ENCODE measurements at regions not wholly inside any gene's neighbourhood (a gene's known extent, or its start where the extent isn't known, plus 50 kb on each side); places are given as distances from the start of the nearest gene placed in this dataset.

DNA sequence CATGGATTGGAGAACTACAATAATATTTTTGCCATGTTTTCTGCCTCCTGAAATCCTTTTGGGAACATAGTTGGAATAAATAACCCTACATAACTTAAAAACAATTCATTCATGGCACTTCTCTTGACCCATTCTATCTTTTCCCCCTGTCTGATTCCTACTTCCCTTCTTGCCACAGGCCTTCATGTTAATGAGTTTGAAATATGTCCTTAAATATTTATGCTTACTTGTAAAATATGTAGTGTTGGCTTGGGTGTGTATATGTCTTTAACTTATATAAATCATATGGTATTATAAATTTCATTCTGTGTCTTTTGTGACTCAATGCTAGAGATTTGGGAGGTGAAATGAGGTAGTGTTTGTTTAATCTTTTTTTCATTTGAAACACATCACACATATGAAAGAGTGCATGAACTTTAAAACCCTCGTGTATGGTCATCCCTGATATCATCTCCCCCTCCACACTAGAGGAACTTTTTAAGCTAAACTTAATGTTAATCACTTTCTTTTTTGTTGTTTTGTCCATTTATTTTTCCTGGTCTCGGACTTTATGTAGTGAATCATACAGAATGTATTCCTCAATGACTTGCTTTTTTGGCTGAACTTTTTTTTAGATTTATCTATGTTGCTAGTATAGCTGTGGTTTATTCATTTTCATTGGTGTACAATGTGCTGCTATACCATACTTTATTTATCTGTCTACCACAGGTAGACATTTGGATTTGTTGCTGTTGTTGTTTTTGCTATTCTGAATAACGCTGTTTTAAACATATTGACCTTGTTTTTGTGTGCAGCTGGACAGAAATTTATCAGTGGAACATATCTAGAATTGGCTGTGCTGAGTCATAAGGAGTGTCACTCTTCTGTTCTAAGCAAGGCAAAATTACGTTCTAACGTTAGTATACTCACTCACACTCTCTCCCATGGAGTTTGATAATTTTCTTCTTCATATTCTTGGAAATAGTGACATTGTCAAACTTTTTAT lies 441.6 kb downstream of the PLPP3 start:
- no peak overlapping the region for H3K4me3 ChIP-seq (ENCODE audit: insufficient read depth, low read depth, low read length)
- no peaks in the 10 kb centered on the region for H3K27me3 ChIP-seq (ENCODE audit: control insufficient read depth, insufficient read depth, low read length, poor library complexity, severe bottlenecking)
- no peaks in the 10 kb centered on the region for H3K4me1 ChIP-seq (ENCODE audit: control insufficient read depth, insufficient read depth, low read length)
- no peaks in the 10 kb centered on the region for H3K36me3 ChIP-seq (ENCODE audit: control insufficient read depth, insufficient read depth, low read length)
- H3K27ac ChIP-seq (ENCODE audit: insufficient read depth, low read depth, low read length, poor library complexity, severe bottlenecking) = no peak overlapping the region
- whole genome bisulfite sequencing, 2 experiments = 76 to 97% methylated on average over 3 to 5 of the region's 5 CpGs
- no peaks in the 10 kb centered on the region for H3K9me3 ChIP-seq (ENCODE audit: control insufficient read depth, low read length)

DNA sequence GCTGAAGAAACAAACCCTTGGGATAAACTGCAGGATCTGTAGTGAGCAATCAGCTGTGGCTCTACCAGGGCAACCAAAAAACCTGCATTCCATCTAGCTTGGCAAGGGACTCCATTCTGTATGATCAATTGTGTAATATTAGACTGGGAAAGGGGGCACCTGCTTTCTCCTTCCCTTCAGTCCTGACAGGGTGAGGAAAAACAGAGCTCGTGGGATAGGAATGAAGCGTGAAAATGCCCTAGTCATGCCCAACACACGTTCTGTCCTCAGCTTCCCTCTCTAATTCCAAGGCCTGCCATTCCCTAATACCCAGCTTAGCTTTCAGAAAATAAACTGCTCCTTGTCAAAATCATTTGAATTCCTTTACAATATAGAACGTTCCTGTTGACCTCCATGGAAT lies 442.3 kb downstream of the PLPP3 start:
- no peaks in the 10 kb centered on the region for H3K36me3 ChIP-seq (ENCODE audit: control insufficient read depth, insufficient read depth, low read length)
- WGBS, 2 experiments = 91% methylated on average over 4 of the region's 4 CpGs

DNA sequence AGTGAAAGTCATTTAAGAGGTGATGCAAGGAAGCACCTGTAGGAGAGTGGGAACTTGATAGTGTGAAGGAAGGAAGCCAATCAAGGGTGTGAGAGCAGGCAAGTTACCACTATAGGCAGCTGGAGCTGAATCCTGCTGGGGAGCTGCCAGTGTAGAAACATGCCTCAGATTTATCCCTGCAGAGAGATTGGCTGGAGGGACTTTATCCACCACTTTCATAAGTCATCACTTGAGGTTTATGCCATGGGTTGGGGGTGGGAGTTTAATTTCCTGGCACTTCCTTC lies 443.6 kb downstream of the PLPP3 start:
- no peaks in the 10 kb centered on the region for H3K9me3 ChIP-seq (ENCODE audit: control insufficient read depth, low read length)
- no peaks in the 10 kb centered on the region for H3K27me3 ChIP-seq (ENCODE audit: control insufficient read depth, insufficient read depth, low read length, poor library complexity, severe bottlenecking)
- H3K27ac ChIP-seq (ENCODE audit: insufficient read depth, low read depth, low read length, poor library complexity, severe bottlenecking) = no peak overlapping the region
- no peaks in the 10 kb centered on the region for H3K4me1 ChIP-seq (ENCODE audit: control insufficient read depth, insufficient read depth, low read length)
- no peaks in the 10 kb centered on the region for H3K36me3 ChIP-seq (ENCODE audit: control insufficient read depth, insufficient read depth, low read length)
- no peak overlapping the region for H3K4me3 ChIP-seq (ENCODE audit: insufficient read depth, low read depth, low read length)

More for the DNA sequence above, 442.3 kb downstream of the PLPP3 start:
- Histone ChIP-seq H3K27ac (ENCODE audit: insufficient read depth, low read depth, low read length, poor library complexity, severe bottlenecking) (no peak overlapping the region), H3K4me3 (ENCODE audit: insufficient read depth, low read depth, low read length) (no peak overlapping the region), H3K4me1 (ENCODE audit: control insufficient read depth, insufficient read depth, low read length) (no peaks in the 10 kb centered on the region), H3K27me3 (ENCODE audit: control insufficient read depth, insufficient read depth, low read length, poor library complexity, severe bottlenecking) (no peaks in the 10 kb centered on the region), H3K9me3 (ENCODE audit: control insufficient read depth, low read length) (no peaks in the 10 kb centered on the region)

DNA sequence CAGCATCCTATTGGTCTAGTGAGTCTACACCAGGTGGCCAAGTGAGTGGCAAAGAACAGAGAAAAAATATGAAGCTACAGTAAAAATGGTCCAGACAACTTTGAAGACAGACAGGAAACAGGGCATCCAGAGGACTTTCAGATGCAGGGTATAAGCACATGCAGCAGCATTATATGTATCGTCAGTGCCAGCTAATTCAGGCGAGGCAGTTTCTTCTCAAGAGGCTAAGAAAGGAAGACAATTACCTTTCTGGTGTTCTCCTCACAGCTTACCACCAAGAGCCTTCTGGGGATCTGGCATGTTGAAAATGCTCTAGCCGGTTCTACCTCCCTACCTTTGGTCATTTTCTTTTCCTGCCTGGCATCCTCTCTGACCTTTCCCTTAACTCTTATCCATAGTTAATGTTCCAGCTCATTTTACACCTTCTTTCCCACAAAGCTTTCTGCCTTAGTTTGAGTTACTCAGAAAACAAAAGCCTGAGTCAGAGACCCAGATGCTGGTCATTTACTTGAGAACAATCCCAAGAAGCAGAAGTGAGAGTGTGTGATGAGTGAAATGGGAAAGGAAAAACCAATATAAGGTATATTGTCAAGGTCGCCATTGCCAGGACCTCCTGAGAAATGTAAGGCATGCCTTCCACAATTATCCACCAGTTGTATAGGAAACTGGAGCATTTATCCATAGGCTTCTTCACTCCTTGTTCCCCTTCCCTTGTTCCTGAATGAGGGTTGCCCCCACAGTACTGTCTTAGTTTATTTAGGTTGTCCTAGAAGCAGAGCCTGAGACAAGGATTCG lies 444.1 kb downstream of the PLPP3 start:
- Histone ChIP-seq H3K9me3 (ENCODE audit: control insufficient read depth, low read length) (no peaks in the 10 kb centered on the region), H3K4me1 (ENCODE audit: control insufficient read depth, insufficient read depth, low read length) (no peaks in the 10 kb centered on the region), H3K27me3 (ENCODE audit: control insufficient read depth, insufficient read depth, low read length, poor library complexity, severe bottlenecking) (no peaks in the 10 kb centered on the region), H3K27ac (ENCODE audit: insufficient read depth, low read depth, low read length, poor library complexity, severe bottlenecking) (no peak overlapping the region), H3K4me3 (ENCODE audit: insufficient read depth, low read depth, low read length) (no peak overlapping the region), H3K36me3 (ENCODE audit: control insufficient read depth, insufficient read depth, low read length) (no peaks in the 10 kb centered on the region)
- WGBS, 2 experiments = 91 to 93% methylated on average over 5 of the region's 5 CpGs

DNA sequence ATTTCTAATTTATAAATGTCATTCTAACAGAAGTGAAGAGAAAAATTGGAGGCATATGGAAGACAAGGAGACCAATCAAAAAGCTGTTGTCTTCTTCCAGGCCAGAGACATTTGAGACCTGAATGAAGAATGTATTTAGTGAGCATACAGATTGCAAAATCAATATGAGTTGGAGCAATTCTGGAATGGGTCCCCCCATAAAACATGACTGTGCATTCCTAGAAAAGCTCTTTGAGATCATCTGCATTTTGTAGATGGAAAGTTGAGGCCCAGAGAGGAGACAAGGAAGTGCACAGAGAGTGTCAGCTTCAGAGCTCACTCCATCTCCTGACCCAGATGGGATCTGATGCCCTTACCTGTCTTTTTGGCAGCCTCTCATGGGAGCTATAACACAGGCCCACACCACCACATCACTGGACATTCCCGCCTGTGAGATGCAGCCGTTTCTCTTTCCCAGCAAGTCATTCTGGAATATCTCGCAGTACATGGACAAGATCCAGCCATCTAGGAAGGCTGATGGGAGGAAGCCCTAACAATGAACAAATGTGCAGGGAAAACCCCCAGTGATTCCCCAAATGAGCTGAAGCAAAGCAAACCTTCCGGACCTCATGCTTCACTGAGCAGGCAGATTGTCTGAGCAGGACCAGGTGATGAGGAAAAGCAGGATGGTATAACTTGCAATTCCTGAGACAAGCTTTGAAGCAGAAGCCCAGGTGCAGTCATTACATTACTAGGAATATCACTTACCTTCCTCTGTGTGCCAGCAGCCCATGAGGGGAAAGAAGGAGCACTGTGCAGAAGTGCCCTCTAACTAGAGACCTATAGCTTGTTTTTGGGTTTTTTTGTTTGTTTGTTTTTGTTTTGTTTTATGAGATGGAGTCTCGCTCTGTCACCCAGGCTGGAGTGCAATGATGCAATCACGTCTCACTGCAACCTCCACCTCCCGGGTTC lies 445.6 kb downstream of the PLPP3 start:
- WGBS, 2 experiments = 92 to 95% methylated on average over 7 of the region's 7 CpGs
- Histone ChIP-seq H3K4me3 (ENCODE audit: insufficient read depth, low read depth, low read length) (no peak overlapping the region), H3K27ac (ENCODE audit: insufficient read depth, low read depth, low read length, poor library complexity, severe bottlenecking) (no peak overlapping the region), H3K9me3 (ENCODE audit: control insufficient read depth, low read length) (no peaks in the 10 kb centered on the region), H3K4me1 (ENCODE audit: control insufficient read depth, insufficient read depth, low read length) (no peaks in the 10 kb centered on the region), H3K27me3 (ENCODE audit: control insufficient read depth, insufficient read depth, low read length, poor library complexity, severe bottlenecking) (no peaks in the 10 kb centered on the region), H3K36me3 (ENCODE audit: control insufficient read depth, insufficient read depth, low read length) (no peaks in the 10 kb centered on the region)

DNA sequence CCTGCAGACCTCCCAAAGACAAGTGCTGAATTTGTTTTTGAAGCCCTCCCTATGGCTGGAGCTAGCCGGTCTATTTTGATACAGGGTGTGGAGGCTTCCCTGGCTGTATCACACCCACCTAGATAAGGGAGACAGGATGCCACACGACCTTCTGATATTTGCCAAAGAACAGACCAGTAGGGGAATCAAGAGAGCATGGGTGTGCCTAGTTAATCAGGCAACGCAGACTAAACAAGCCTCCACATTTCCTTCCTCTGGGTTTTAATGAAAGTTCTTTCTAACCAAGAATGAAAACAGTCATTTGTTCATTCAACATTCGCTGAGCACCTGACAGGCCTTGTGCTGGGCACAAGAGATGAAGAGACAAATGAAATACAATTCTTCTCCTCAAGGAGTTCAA lies 446.8 kb downstream of the PLPP3 start:
- Histone ChIP-seq H3K9me3 (ENCODE audit: control insufficient read depth, low read length) (no peaks in the 10 kb centered on the region), H3K27me3 (ENCODE audit: control insufficient read depth, insufficient read depth, low read length, poor library complexity, severe bottlenecking) (no peaks in the 10 kb centered on the region), H3K4me1 (ENCODE audit: control insufficient read depth, insufficient read depth, low read length) (no peaks in the 10 kb centered on the region), H3K27ac (ENCODE audit: insufficient read depth, low read depth, low read length, poor library complexity, severe bottlenecking) (no peak overlapping the region), H3K36me3 (ENCODE audit: control insufficient read depth, insufficient read depth, low read length) (no peaks in the 10 kb centered on the region), H3K4me3 (ENCODE audit: insufficient read depth, low read depth, low read length) (no peak overlapping the region)
- WGBS, 2 experiments = 89 to 91% methylated on average over 4 of the region's 4 CpGs

DNA sequence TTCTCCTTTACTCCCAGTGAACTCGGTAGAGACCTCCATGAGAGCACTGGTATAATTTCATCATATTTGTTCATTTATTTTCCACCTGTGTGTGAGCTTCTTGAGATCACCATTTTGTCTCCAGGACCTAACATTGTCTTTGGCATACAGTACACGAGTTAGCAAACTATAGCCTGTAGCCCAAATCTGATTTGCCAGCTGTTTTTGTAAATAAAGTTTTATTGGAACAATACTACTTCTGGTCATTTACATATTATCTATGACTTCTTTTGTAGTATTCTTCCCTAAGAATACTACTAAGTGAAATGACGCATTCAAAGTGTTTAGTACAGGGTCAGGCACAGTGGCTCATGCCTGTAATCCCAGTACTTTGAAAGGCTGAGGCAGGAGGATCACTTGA lies 449.5 kb downstream of the PLPP3 start:
- Histone ChIP-seq H3K4me3 (ENCODE audit: insufficient read depth, low read depth, low read length) (no peak overlapping the region), H3K27me3 (ENCODE audit: control insufficient read depth, insufficient read depth, low read length, poor library complexity, severe bottlenecking) (no peaks in the 10 kb centered on the region), H3K4me1 (ENCODE audit: control insufficient read depth, insufficient read depth, low read length) (no peaks in the 10 kb centered on the region), H3K9me3 (ENCODE audit: control insufficient read depth, low read length) (no peaks in the 10 kb centered on the region), H3K27ac (ENCODE audit: insufficient read depth, low read depth, low read length, poor library complexity, severe bottlenecking) (no peak overlapping the region), H3K36me3 (ENCODE audit: control insufficient read depth, insufficient read depth, low read length) (no peaks in the 10 kb centered on the region)
- WGBS, 2 experiments = 94 to 99% methylated on average over 3 of the region's 3 CpGs

DNA sequence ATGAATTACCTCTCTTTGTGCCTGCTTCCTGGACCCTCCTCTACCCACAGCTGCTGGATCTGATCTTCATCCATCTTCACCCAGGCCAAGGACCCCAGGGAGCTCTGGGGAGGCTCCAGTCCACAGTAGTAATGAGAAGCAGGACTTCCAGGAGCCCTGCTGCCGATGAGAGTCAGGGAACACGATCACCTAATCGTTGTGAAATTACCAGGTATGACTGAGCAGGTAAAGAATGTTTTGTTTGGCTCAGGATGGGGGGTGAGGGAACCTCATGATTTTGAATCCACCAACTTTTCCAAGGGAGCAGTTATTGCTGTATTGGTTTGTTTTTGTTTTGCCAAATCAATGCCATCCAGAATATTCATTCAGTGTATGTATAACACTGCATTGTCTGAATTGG lies 454.0 kb downstream of the PLPP3 start:
- 94 to 100% methylated on average over 3 of the region's 3 CpGs for WGBS, 2 experiments
- H3K27ac ChIP-seq (ENCODE audit: insufficient read depth, low read depth, low read length, poor library complexity, severe bottlenecking) = no peak overlapping the region

DNA sequence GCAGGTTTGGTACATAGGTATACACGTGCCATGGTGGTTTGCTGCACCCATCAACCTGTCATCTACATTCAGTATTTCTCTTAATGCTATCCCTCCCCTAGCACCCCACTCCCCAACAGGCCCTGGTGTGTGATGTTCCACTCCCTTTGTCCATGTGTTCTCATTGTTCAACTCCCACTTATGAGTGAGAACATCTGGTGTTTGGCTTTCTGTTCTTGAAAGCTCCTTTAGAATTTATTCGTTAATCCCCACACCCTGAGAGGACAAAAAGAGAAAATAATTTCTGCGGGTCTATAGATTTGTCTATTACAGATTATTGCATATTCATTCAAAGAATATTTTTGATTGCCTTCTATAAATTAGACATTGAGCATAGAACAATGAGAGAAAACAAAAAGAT lies 455.5 kb downstream of the PLPP3 start:
- Histone ChIP-seq H3K27ac (ENCODE audit: insufficient read depth, low read depth, low read length, poor library complexity, severe bottlenecking) (no peak overlapping the region), H3K4me3 (ENCODE audit: insufficient read depth, low read depth, low read length) (no peak overlapping the region), H3K27me3 (ENCODE audit: control insufficient read depth, insufficient read depth, low read length, poor library complexity, severe bottlenecking) (no peaks in the 10 kb centered on the region), H3K4me1 (ENCODE audit: control insufficient read depth, insufficient read depth, low read length) (no peaks in the 10 kb centered on the region), H3K36me3 (ENCODE audit: control insufficient read depth, insufficient read depth, low read length) (no peaks in the 10 kb centered on the region), H3K9me3 (ENCODE audit: control insufficient read depth, low read length) (no peaks in the 10 kb centered on the region)
- WGBS, 2 experiments = 87% methylated on average over 1 to 2 of the region's 3 CpGs

More for the DNA sequence above, 454.0 kb downstream of the PLPP3 start:
- H3K36me3 ChIP-seq (ENCODE audit: control insufficient read depth, insufficient read depth, low read length) = no peaks in the 10 kb centered on the region
- H3K27me3 ChIP-seq (ENCODE audit: control insufficient read depth, insufficient read depth, low read length, poor library complexity, severe bottlenecking) = no peaks in the 10 kb centered on the region
- no peaks in the 10 kb centered on the region for H3K4me1 ChIP-seq (ENCODE audit: control insufficient read depth, insufficient read depth, low read length)
- no peaks in the 10 kb centered on the region for H3K9me3 ChIP-seq (ENCODE audit: control insufficient read depth, low read length)
- H3K4me3 ChIP-seq (ENCODE audit: insufficient read depth, low read depth, low read length) = no peak overlapping the region

DNA sequence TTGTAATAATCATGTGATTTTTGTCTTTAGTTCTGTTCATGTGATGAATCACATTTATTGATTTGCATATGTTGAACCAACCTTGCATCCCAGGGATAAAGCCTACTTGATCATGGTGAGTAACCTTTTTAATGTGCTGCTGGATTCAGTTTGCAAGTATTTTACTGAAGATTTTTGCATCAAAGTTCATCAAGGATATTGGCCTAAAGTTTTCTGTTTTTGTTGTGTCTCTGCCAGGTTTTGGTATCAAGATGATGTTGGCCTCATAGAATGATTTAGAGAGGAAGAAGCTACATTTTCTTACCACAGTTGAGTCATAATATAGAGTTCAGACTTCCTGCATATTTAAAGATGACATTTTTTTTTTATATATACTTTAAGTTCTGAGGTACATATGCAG lies 455.9 kb downstream of the PLPP3 start:
- H3K27ac ChIP-seq (ENCODE audit: insufficient read depth, low read depth, low read length, poor library complexity, severe bottlenecking) = no peak overlapping the region
- H3K36me3 ChIP-seq (ENCODE audit: control insufficient read depth, insufficient read depth, low read length) = no peaks in the 10 kb centered on the region
- H3K27me3 ChIP-seq (ENCODE audit: control insufficient read depth, insufficient read depth, low read length, poor library complexity, severe bottlenecking) = no peaks in the 10 kb centered on the region
- no peak overlapping the region for H3K4me3 ChIP-seq (ENCODE audit: insufficient read depth, low read depth, low read length)
- no peaks in the 10 kb centered on the region for H3K4me1 ChIP-seq (ENCODE audit: control insufficient read depth, insufficient read depth, low read length)
- no peaks in the 10 kb centered on the region for H3K9me3 ChIP-seq (ENCODE audit: control insufficient read depth, low read length)

Measured in ectodermal cell (in vitro differentiated cells).